Stomach (tissue), 8 donors: ENCODE measurements at regions not wholly inside any gene's neighbourhood (a gene's known extent, or its start where the extent isn't known, plus 50 kb on each side); places are given as distances from the start of the nearest gene placed in this dataset.
A peak's percentile ranks its signal among the peaks of the same experiment; 100 is the strongest.

ENCODE experiments used
- DNase-seq, 2 donors: peaks; one replicate each; pipeline versions ENCODE4 v3.0.0 to v3.0.0-alpha.2; 2013 to 2019
- H3K27ac ChIP-seq, 5 donors: fragments of 200-600 bp in 4 of 5; sonication (generic) in 4 of 5; one replicate each; pipeline ENCODE4 v1.5.1; 2013 to 2019; ENCODE audit warnings: mild to moderate bottlenecking in 1 of 5, moderate library complexity in 1 of 5
- H3K27me3 ChIP-seq, 3 donors: fragments of 200-600 bp; sonication (generic); one replicate each; pipeline ENCODE4 v1.5.1; 2017 to 2019; ENCODE audit warnings: mixed run types in 1 of 3
- H3K36me3 ChIP-seq, 4 donors: fragments of 200-600 bp; sonication (generic); 1 replicate in 3 of 4; 2 replicates in 1 of 4; pipeline ENCODE4 v1.5.1; 2016 to 2019
- H3K4me1 ChIP-seq, 4 donors: fragments of 200-600 bp; sonication (generic); one replicate each; pipeline ENCODE4 v1.5.1; 2016 to 2019
- H3K4me3 ChIP-seq, 4 donors: fragments of 200-600 bp; sonication (generic) in 3 of 4; one replicate each; pipeline ENCODE4 v1.5.1; 2016 to 2019; ENCODE audit warnings: mild to moderate bottlenecking in 1 of 4
- H3K9me3 ChIP-seq, 4 donors: fragments of 200-600 bp; sonication (generic); one replicate each; pipeline ENCODE4 v1.5.1; 2016 to 2019
- EP300 ChIP-seq: sonication (generic); formaldehyde crosslinking; IDR thresholded peaks from one replicate; pipeline ENCODE4 v1.6.1; 2017; ENCODE audit warnings: antibody characterized with exemption
- POLR2A ChIP-seq, 4 donors: fragments of 450-650 bp; IDR thresholded peaks; one replicate each; pipeline ENCODE4 v1.6.1; 2016; ENCODE audit warnings: antibody characterized with exemption in 4 of 4, control low read depth in 2 of 4, mild to moderate bottlenecking in 1 of 4, moderate library complexity in 1 of 4
- POLR2AphosphoS5 ChIP-seq, 3 donors: sonication (generic); formaldehyde crosslinking; IDR thresholded peaks; one replicate each; pipeline ENCODE4 v1.6.1; 2016; ENCODE audit warnings: antibody characterized with exemption in 3 of 3
- WGBS, 5 donors: extraction: QIAGEN DNeasy Blood & Tissue Kit in 3 of 5; methylation state at CpG; one replicate each; pipeline versions ENCODE4 v1.1.5 to v1.1.7; 2013 to 2018; 5-methylcytosine and 5-hydroxymethylcytosine counted together
- intact Hi-C: fragments of 100-400 bp; cut with DNase I; formaldehyde crosslinking; loops from one replicate; pipeline ENCODE4 v1.15.1; 2023; ENCODE audit warnings: low total_unique reads
- TF ChIP-seq, protein P1 (sequence below), 7 experiments: fragments of 450-650 bp in 4 of 7; fragments of 200-600 bp in 3 of 7; sonication (generic) in 3 of 7; IDR thresholded peaks; one replicate each; pipeline ENCODE4 v1.5.1; 2016 to 2019; ENCODE audit warnings: antibody characterized with exemption in 7 of 7, control low read depth in 2 of 7, mild to moderate bottlenecking in 1 of 7
- donor health status: healthy with polysubstance abuse.
- donor health status: Bipolar disorder and iron deficiency.
- donor health status: healthy.

GRCh38 chr14:44109036-44109435 is 398.0 kb downstream of the FSCB start:
- 85 to 96% (median 93%) methylated on average over 1 of the region's 1 CpG for WGBS, 5 donors
- Histone ChIP-seq H3K4me1 (no peaks in the 10 kb centered on the region), H3K27me3 (no peaks in the 10 kb centered on the region), H3K36me3 (no peaks in the 10 kb centered on the region), H3K27ac (no peak overlapping the region), H3K4me3 (no peak overlapping the region), H3K9me3 (peaks cover 0 to 53% (median 20%) of the 10 kb centered on the region in 4 donors)
- no peak for TF ChIP-seq EP300
- TF ChIP-seq POLR2AphosphoS5 (IDR thresholded peaks at IDR 0.05), result no peak
- TF ChIP-seq POLR2A (IDR thresholded peaks at IDR 0.05), result no peak
- TF ChIP-seq, protein P1, sequence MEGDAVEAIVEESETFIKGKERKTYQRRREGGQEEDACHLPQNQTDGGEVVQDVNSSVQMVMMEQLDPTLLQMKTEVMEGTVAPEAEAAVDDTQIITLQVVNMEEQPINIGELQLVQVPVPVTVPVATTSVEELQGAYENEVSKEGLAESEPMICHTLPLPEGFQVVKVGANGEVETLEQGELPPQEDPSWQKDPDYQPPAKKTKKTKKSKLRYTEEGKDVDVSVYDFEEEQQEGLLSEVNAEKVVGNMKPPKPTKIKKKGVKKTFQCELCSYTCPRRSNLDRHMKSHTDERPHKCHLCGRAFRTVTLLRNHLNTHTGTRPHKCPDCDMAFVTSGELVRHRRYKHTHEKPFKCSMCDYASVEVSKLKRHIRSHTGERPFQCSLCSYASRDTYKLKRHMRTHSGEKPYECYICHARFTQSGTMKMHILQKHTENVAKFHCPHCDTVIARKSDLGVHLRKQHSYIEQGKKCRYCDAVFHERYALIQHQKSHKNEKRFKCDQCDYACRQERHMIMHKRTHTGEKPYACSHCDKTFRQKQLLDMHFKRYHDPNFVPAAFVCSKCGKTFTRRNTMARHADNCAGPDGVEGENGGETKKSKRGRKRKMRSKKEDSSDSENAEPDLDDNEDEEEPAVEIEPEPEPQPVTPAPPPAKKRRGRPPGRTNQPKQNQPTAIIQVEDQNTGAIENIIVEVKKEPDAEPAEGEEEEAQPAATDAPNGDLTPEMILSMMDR (IDR thresholded peaks at IDR 0.05), result no peak
- no peak for DNase-seq
- intact Hi-C loops, result no loop called here

DNA sequence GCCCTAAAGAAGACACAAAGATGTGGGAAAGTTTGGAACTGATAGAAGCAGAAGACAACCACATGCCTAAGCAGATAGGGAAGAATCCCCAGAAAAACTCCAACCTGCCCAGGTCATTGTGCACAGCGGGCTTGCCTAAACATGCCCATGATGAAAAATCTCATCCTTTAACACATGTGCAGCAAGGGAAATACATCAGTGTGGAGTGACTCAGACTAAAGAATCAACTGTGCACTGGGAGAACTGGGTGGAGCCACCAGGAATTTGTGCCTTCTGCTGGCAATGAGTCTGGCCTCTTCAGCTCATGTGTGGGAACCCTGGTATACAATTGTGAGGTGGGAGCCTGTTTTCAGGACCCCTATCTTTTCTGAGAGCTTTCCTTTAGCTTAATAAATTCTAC is 398.5 kb downstream of the FSCB start:
- H3K36me3 ChIP-seq, result no peaks in the 10 kb centered on the region
- intact Hi-C loops, result no loop called here
- 81 to 97% (median 88%) methylated on average over 1 of the region's 1 CpG for WGBS, 5 donors
- peaks cover 0 to 55% (median 21%) of the 10 kb centered on the region in 4 donors for H3K9me3 ChIP-seq
- TF ChIP-seq POLR2A (IDR thresholded peaks at IDR 0.05) (no peak), EP300 (no peak), POLR2AphosphoS5 (IDR thresholded peaks at IDR 0.05) (no peak)
- TF ChIP-seq, protein P1 (IDR thresholded peaks at IDR 0.05), result no peak
- no peaks in the 10 kb centered on the region for H3K27me3 ChIP-seq
- H3K4me1 ChIP-seq, result no peaks in the 10 kb centered on the region
- DNase-seq, result no peak
- H3K4me3 ChIP-seq, result no peak overlapping the region
- H3K27ac ChIP-seq, result no peak overlapping the region

- TF ChIP-seq POLR2AphosphoS5 (IDR thresholded peaks at IDR 0.05), result no peak
- TF ChIP-seq EP300, result no peak
- intact Hi-C loops, result no loop called here
These were observed 399.9 kb downstream of the FSCB start for GRCh38 chr14:44107156-44107555.

GRCh38 chr14:44099743-44100488 is 407.2 kb downstream of the FSCB start:
- H3K4me3 ChIP-seq, result no peak overlapping the region
- no peak overlapping the region for H3K27ac ChIP-seq
- no peaks in the 10 kb centered on the region for H3K36me3 ChIP-seq
- peak in 1 of 2 donors; percentile 15 for DNase-seq
- H3K9me3 ChIP-seq, result peaks cover 0 to 15% (median 5%) of the 10 kb centered on the region in 4 donors
- H3K4me1 ChIP-seq, result no peaks in the 10 kb centered on the region
- H3K27me3 ChIP-seq, result no peaks in the 10 kb centered on the region
- intact Hi-C loops, result no loop called here
- 71 to 92% (median 88%) methylated on average over 1 of the region's 1 CpG for whole genome bisulfite sequencing, 5 donors
- TF ChIP-seq, protein P1 (IDR thresholded peaks at IDR 0.05), result no peak
- TF ChIP-seq POLR2AphosphoS5 (IDR thresholded peaks at IDR 0.05) (no peak), POLR2A (IDR thresholded peaks at IDR 0.05) (no peak), EP300 (no peak)

More at GRCh38 chr14:44107156-44107555, 399.9 kb downstream of the FSCB start:
- Histone ChIP-seq H3K4me3 (no peak overlapping the region), H3K27me3 (no peaks in the 10 kb centered on the region), H3K4me1 (no peaks in the 10 kb centered on the region), H3K9me3 (peaks cover 0 to 59% (median 21%) of the 10 kb centered on the region in 4 donors), H3K36me3 (no peaks in the 10 kb centered on the region), H3K27ac (no peak overlapping the region)
- no peak for DNase-seq
- WGBS, 5 donors, result 74 to 84% (median 80%) methylated on average over 1 of the region's 1 CpG

DNA sequence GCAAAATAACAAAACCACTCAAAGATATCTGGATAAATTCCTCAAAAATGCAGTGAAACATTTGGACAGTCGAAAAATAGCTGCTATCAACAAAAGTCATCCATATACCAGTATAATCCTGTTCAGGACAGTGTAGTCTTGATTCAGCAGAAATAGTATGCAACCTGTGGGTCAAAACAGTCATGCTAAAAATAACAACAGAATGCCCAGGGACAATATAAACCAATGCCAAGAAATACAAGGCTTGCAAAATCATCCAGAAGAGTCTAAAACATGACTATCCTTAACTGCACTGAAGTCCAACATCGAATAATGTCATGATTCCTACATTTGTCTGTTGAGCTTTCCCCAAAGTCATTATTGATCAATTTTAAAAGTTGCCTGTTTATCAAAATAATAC is 425.9 kb downstream of the FSCB start:
- WGBS, 5 donors, result 61 to 81% (median 69%) methylated on average over 2 of the region's 2 CpGs
- H3K27me3 ChIP-seq, result no peaks in the 10 kb centered on the region
- H3K4me1 ChIP-seq, result no peaks in the 10 kb centered on the region
- H3K27ac ChIP-seq, result no peak overlapping the region
- no peak for TF ChIP-seq POLR2AphosphoS5 (IDR thresholded peaks at IDR 0.05)
- no peak for TF ChIP-seq POLR2A (IDR thresholded peaks at IDR 0.05)
- TF ChIP-seq EP300, result no peak
- TF ChIP-seq, protein P1 (IDR thresholded peaks at IDR 0.05), result no peak
- intact Hi-C loops, result no loop called here
- H3K4me3 ChIP-seq, result no peak overlapping the region
- no peak for DNase-seq
- peaks cover 0 to 18% (median 6%) of the 10 kb centered on the region in 4 donors for H3K9me3 ChIP-seq
- no peaks in the 10 kb centered on the region for H3K36me3 ChIP-seq
